Transverse colon (tissue), 4 donors: ENCODE measurements at regions not wholly inside any gene's neighbourhood (a gene's known extent, or its start where the extent isn't known, plus 50 kb on each side); places are given as distances from the start of the nearest gene placed in this dataset.

Source experiments
- DNase-seq: peaks from one replicate; pipeline ENCODE4 v3.0.0-alpha.2; 2019
- H3K27ac ChIP-seq, 4 donors: fragments of 200-600 bp; sonication (generic); 2 replicates each; pipeline ENCODE4 v1.5.1; 2016 to 2018; ENCODE audit warnings: inconsistent platforms in 4 of 4
- H3K27me3 ChIP-seq: fragments of 200-600 bp; sonication (generic); 2 replicates; pipeline ENCODE4 v1.5.1; 2017; ENCODE audit warnings: inconsistent platforms
- H3K36me3 ChIP-seq, 4 donors: fragments of 200-600 bp; sonication (generic); 2 replicates each; pipeline ENCODE4 v1.5.1; 2017 to 2019; ENCODE audit warnings: inconsistent platforms in 4 of 4
- H3K4me1 ChIP-seq, 4 donors: fragments of 200-600 bp; sonication (generic); 2 replicates each; pipeline ENCODE4 v1.5.1; 2017 to 2020; ENCODE audit warnings: inconsistent platforms in 4 of 4
- H3K4me3 ChIP-seq, 4 donors: fragments of 200-600 bp; sonication (generic); 1 replicate in 1 of 4; 2 replicates in 3 of 4; pipeline versions ENCODE4 v1.5.1 to v1.6.1; 2017 to 2019; ENCODE audit warnings: inconsistent platforms in 4 of 4
- H3K9me3 ChIP-seq, 2 donors: fragments of 200-600 bp; sonication (generic); 2 replicates each; pipeline ENCODE4 v1.5.1; 2017 to 2019; ENCODE audit warnings: inconsistent platforms in 2 of 2
- CTCF ChIP-seq, 5 experiments: fragments of 200-600 bp in 3 of 5; fragments of 450-650 bp in 2 of 5; sonication (generic) in 3 of 5; IDR thresholded peaks; 1 replicate in 2 of 5; 2 replicates in 3 of 5; pipeline ENCODE4 v1.5.1; 2016 to 2017; ENCODE audit warnings: antibody characterized with exemption in 5 of 5, inconsistent platforms in 3 of 5, mild to moderate bottlenecking in 2 of 5, moderate library complexity in 1 of 5
- EP300 ChIP-seq: sonication (generic); formaldehyde crosslinking; IDR thresholded peaks from one replicate; pipeline ENCODE4 v1.6.1; 2017; ENCODE audit warnings: antibody characterized with exemption, low read depth
- POLR2A ChIP-seq: fragments of 450-650 bp; IDR thresholded peaks from one replicate; pipeline ENCODE4 v1.6.1; 2016; ENCODE audit warnings: antibody characterized with exemption, mild to moderate bottlenecking, moderate library complexity
- POLR2AphosphoS5 ChIP-seq, 3 donors: sonication (generic); formaldehyde crosslinking; IDR thresholded peaks; one replicate each; pipeline ENCODE4 v1.6.1; 2016; ENCODE audit warnings: antibody characterized with exemption in 3 of 3
- WGBS, 2 donors: methylation state at CpG; one replicate each; pipeline ENCODE4 v1.1.5; 2018; ENCODE audit warnings: low coverage in 1 of 2; 5-methylcytosine and 5-hydroxymethylcytosine counted together
- in situ Hi-C, 4 donors: fragments of 200-750 bp; cut with MboI; loops; one replicate each; pipeline versions ENCODE4 v1.15.0 to v1.15.1; 2017; ENCODE audit warnings: low sequenced_read_pairs in 3 of 4, low pct_ligation_motif_present in 1 of 4, low pct_unique_long_range_greater_than_20kb in 1 of 4
- intact Hi-C: fragments of 100-400 bp; cut with DNase I; formaldehyde crosslinking; loops from one replicate; pipeline ENCODE4 v1.15.1; 2023; ENCODE audit warnings: low total_unique reads

GRCh38 chr2:75810611-75811330 lies 100.1 kb upstream of the GCFC2 start:
- H3K9me3 ChIP-seq: no peaks in the 10 kb centered on the region
- TF ChIP-seq POLR2AphosphoS5 (IDR thresholded peaks at IDR 0.05) (no peak), POLR2A (no peak), EP300 (no peak), CTCF (IDR thresholded peaks at IDR 0.05) (no peak)
- no peaks in the 10 kb centered on the region for H3K36me3 ChIP-seq
- in situ Hi-C loops: no loop called here
- DNase-seq: no peak
- 77 to 89% methylated on average over 6 of the region's 6 CpGs for WGBS, 2 donors
- H3K4me1 ChIP-seq: no peaks in the 10 kb centered on the region
- H3K4me3 ChIP-seq: no peak overlapping the region
- no peak overlapping the region for H3K27ac ChIP-seq
- intact Hi-C loops: no loop called here
- H3K27me3 ChIP-seq: no peaks in the 10 kb centered on the region

GRCh38 chr2:75808793-75809535 lies 98.2 kb upstream of the GCFC2 start:
- H3K4me3 ChIP-seq: no peak overlapping the region
- H3K27ac ChIP-seq: no peak overlapping the region
- H3K36me3 ChIP-seq: no peaks in the 10 kb centered on the region
- H3K4me1 ChIP-seq: no peaks in the 10 kb centered on the region
- no peaks in the 10 kb centered on the region for H3K27me3 ChIP-seq
- no peak for TF ChIP-seq CTCF (IDR thresholded peaks at IDR 0.05)
- TF ChIP-seq EP300: no peak
- no peak for TF ChIP-seq POLR2A
- no peaks in the 10 kb centered on the region for H3K9me3 ChIP-seq
- intact Hi-C loops (no loop called here), in situ Hi-C loops (no loop called here)
- DNase-seq: no peak
- 50 to 61% methylated on average over 1 to 4 of the region's 4 CpGs for WGBS, 2 donors

- Histone ChIP-seq H3K36me3 (no peaks in the 10 kb centered on the region), H3K4me1 (no peaks in the 10 kb centered on the region), H3K4me3 (no peak overlapping the region), H3K27ac (no peak overlapping the region), H3K9me3 (no peaks in the 10 kb centered on the region), H3K27me3 (no peaks in the 10 kb centered on the region)
- intact Hi-C loops: no loop called here
- no peak for TF ChIP-seq POLR2A
- no peak for TF ChIP-seq EP300
- TF ChIP-seq CTCF (IDR thresholded peaks at IDR 0.05): no peak
- no peak for TF ChIP-seq POLR2AphosphoS5 (IDR thresholded peaks at IDR 0.05)
- in situ Hi-C loops: no loop called here
- WGBS, 2 donors: 66 to 80% methylated on average over 1 to 2 of the region's 2 CpGs
- DNase-seq: no peak
Measured at GRCh38 chr2:75807992-75808391, 97.3 kb upstream of the GCFC2 start.

GRCh38 chr2:75801234-75801982 lies 90.7 kb upstream of the GCFC2 start:
- intact Hi-C loops: no loop called here
- no peak overlapping the region for H3K4me3 ChIP-seq

More at GRCh38 chr2:75801234-75801982, 90.7 kb upstream of the GCFC2 start:
- no peaks in the 10 kb centered on the region for H3K27me3 ChIP-seq
- H3K27ac ChIP-seq: no peak overlapping the region
- in situ Hi-C loops: no loop called here
- DNase-seq: no peak
- WGBS, 2 donors: 65 to 85% methylated on average over 1 to 2 of the region's 2 CpGs
- no peaks in the 10 kb centered on the region for H3K9me3 ChIP-seq
- no peaks in the 10 kb centered on the region for H3K36me3 ChIP-seq
- TF ChIP-seq POLR2A (no peak), CTCF (IDR thresholded peaks at IDR 0.05) (no peak), EP300 (no peak), POLR2AphosphoS5 (IDR thresholded peaks at IDR 0.05) (no peak)
- no peaks in the 10 kb centered on the region for H3K4me1 ChIP-seq
